Erythroblast (primary cell): ENCODE measurements at regions not wholly inside any gene's neighbourhood (a gene's known extent, or its start where the extent isn't known, plus 50 kb on each side); places are given as distances from the start of the nearest gene placed in this dataset.
"Not testable (repeated sequence)": the region's sequence is repeated elsewhere in the genome, so short reads cannot be mapped to it uniquely, and the experiment has no call there.

Experiments used
- DNase-seq, 2 experiments: peaks; one replicate each; lab custom pipeline; 2025; lab: John Stamatoyannopoulos, UW
- GATA1 ChIP-seq: IDR thresholded peaks from 2 replicates; pipeline ENCODE4 v1.6.1; 2011; ENCODE audit warnings: low read depth, mild to moderate bottlenecking, control low read depth, low read length, moderate library complexity
- POLR2A ChIP-seq: IDR thresholded peaks from 2 replicates; pipeline ENCODE4 v1.6.1; 2011; ENCODE audit warnings: mild to moderate bottlenecking, low read length

- no peak for DNase-seq
- TF ChIP-seq POLR2A = no peak
- no peak for TF ChIP-seq GATA1
Observed at GRCh38 chr20:52305024-52305645, 113.6 kb upstream of the ZFP64 start.

- DNase-seq = no peak
- TF ChIP-seq POLR2A (no peak), GATA1 (no peak)
Observed at GRCh38 chr20:52303281-52303950, 111.8 kb upstream of the ZFP64 start.

GRCh38 chr20:52302736-52303135 is 111.2 kb upstream of the ZFP64 start:
- no peak for DNase-seq
- TF ChIP-seq POLR2A = no peak
- no peak for TF ChIP-seq GATA1

GRCh38 chr20:52302051-52302450 is 110.5 kb upstream of the ZFP64 start:
- DNase-seq = not testable (repeated sequence)

GRCh38 chr20:52295556-52295955 is 104.0 kb upstream of the ZFP64 start:
- TF ChIP-seq POLR2A (no peak), GATA1 (no peak)
- no peak for DNase-seq

- TF ChIP-seq GATA1 (no peak), POLR2A (no peak)
- no peak for DNase-seq
Observed at GRCh38 chr20:52294106-52294628, 102.6 kb upstream of the ZFP64 start.

GRCh38 chr20:52291109-52291508 is 99.5 kb upstream of the ZFP64 start:
- no peak for DNase-seq
- TF ChIP-seq POLR2A (no peak), GATA1 (no peak)

- no peak for TF ChIP-seq POLR2A
- TF ChIP-seq GATA1 = no peak
Observed at GRCh38 chr20:52290569-52290968, 99.0 kb upstream of the ZFP64 start.

GRCh38 chr20:52289956-52290565 is 98.5 kb upstream of the ZFP64 start:
- TF ChIP-seq GATA1 = no peak
- TF ChIP-seq POLR2A = no peak

More at GRCh38 chr20:52290569-52290968, 99.0 kb upstream of the ZFP64 start:
- peak in 1 of 2 experiments; percentile 2 for DNase-seq

GRCh38 chr20:52280407-52280806 is 88.8 kb upstream of the ZFP64 start:
- no peak for TF ChIP-seq POLR2A
- TF ChIP-seq GATA1 = no peak
- no peak for DNase-seq

More at GRCh38 chr20:52289956-52290565, 98.5 kb upstream of the ZFP64 start:
- DNase-seq = no peak

- DNase-seq = no peak
- no peak for TF ChIP-seq POLR2A
- TF ChIP-seq GATA1 = no peak
Observed at GRCh38 chr20:52279706-52280105, 88.1 kb upstream of the ZFP64 start.

- no peak for DNase-seq
- TF ChIP-seq GATA1 = no peak
- TF ChIP-seq POLR2A = no peak
Observed at GRCh38 chr20:52275181-52275691, 83.7 kb upstream of the ZFP64 start.

- DNase-seq = no peak
- TF ChIP-seq GATA1 (no peak), POLR2A (no peak)
Observed at GRCh38 chr20:52270696-52271095, 79.1 kb upstream of the ZFP64 start.

- TF ChIP-seq POLR2A (no peak), GATA1 (no peak)
- no peak for DNase-seq
Observed at GRCh38 chr20:52270001-52270606, 78.5 kb upstream of the ZFP64 start.
